H1 (cell line): ENCODE measurements at regions not wholly inside any gene's neighbourhood (a gene's known extent, or its start where the extent isn't known, plus 50 kb on each side); places are given as distances from the start of the nearest gene placed in this dataset.

Experiments
- CTCF ChIA-PET: fragments of 300-600 bp; sonication (Branson Sonifier 250); formaldehyde crosslinking; loops from one replicate; lab custom pipeline; 2021; ENCODE audit not compliant: partially characterized antibody; lab: Charles Lee
- POLR2A ChIA-PET: fragments of 300-600 bp; sonication (Branson Sonifier 250); formaldehyde crosslinking; loops from one replicate; lab custom pipeline; 2021; ENCODE audit warnings: inconsistent platforms; ENCODE audit not compliant: partially characterized antibody; lab: Charles Lee
- DNase-seq, 2 experiments: peaks; one replicate each; pipeline versions ENCODE4 v3.0.0 to v3.0.0-alpha.2; 2010 to 2022; ENCODE audit warnings: low spot score in 2 of 2, low read depth in 1 of 2, mixed read lengths in 1 of 2
- FAIRE-seq: peaks from 2 replicates; lab custom pipeline; 2011; peaks lifted over from hg19 to GRCh38; lab: Jason Lieb, UNC
- H2AFZ ChIP-seq: 2 replicates; pipeline ENCODE4 v1.8.1; 2012; ENCODE audit warnings: low read length, inconsistent platforms
- H2AK5ac ChIP-seq: 2 replicates; pipeline ENCODE4 v1.6.1; 2013; ENCODE audit warnings: low read depth, low read length
- H2BK120ac ChIP-seq: replicated peaks from 2 replicates; pipeline ENCODE3; 2013; ENCODE audit warnings: low read depth, low read length, inconsistent platforms
- H2BK12ac ChIP-seq: 2 replicates; pipeline ENCODE4 v1.6.1; 2013; ENCODE audit warnings: low read depth, low read length
- H2BK15ac ChIP-seq: 2 replicates; pipeline ENCODE4 v1.6.1; 2013; ENCODE audit warnings: low read length
- H2BK20ac ChIP-seq: 2 replicates; pipeline ENCODE4 v1.6.1; 2013; ENCODE audit warnings: low read length
- H2BK5ac ChIP-seq: 2 replicates; pipeline ENCODE4 v1.6.1; 2013; ENCODE audit warnings: low read depth, low read length
- H3K14ac ChIP-seq: 2 replicates; pipeline ENCODE4 v1.6.1; 2013; ENCODE audit warnings: inconsistent platforms; ENCODE audit not compliant: insufficient read length
- H3K18ac ChIP-seq: 2 replicates; pipeline ENCODE4 v1.6.1; 2013; ENCODE audit warnings: low read length; ENCODE audit errors: extremely low read depth
- H3K23ac ChIP-seq: 2 replicates; pipeline ENCODE4 v1.6.1; 2013; ENCODE audit warnings: inconsistent platforms; ENCODE audit not compliant: insufficient read length
- H3K23me2 ChIP-seq: 2 replicates; pipeline ENCODE4 v1.6.1; 2013; ENCODE audit warnings: low read depth, low read length
- H3K27ac ChIP-seq: 2 replicates; pipeline ENCODE4 v1.6.1; 2011; ENCODE audit warnings: low read depth, low read length, inconsistent platforms
- H3K27me3 ChIP-seq, 4 experiments: replicated peaks in 1 of 4; 1 replicate in 1 of 4; 2 replicates in 3 of 4; pipeline versions ENCODE4 v1.6.1 to v1.8.1; 2011 to 2013; ENCODE audit warnings: low read length in 3 of 4, mild to moderate bottlenecking in 3 of 4, inconsistent platforms in 2 of 4, mixed read lengths in 2 of 4, moderate library complexity in 1 of 4; ENCODE audit not compliant: control insufficient read depth in 3 of 4, insufficient read depth in 3 of 4; ENCODE audit errors: extremely low read depth in 1 of 4
- H3K36me3 ChIP-seq, 4 experiments: 2 replicates each; pipeline versions ENCODE4 v1.6.1 to v1.8.1; 2011 to 2013; ENCODE audit warnings: mild to moderate bottlenecking in 4 of 4, low read length in 3 of 4, moderate library complexity in 2 of 4, control low read depth in 1 of 4, inconsistent platforms in 1 of 4; ENCODE audit not compliant: insufficient read depth in 4 of 4, control insufficient read depth in 2 of 4
- H3K4ac ChIP-seq: replicated peaks from 2 replicates; pipeline ENCODE3; 2013; ENCODE audit warnings: low read length, low read depth, mixed read lengths, inconsistent platforms; ENCODE audit not compliant: insufficient read length
- H3K4me1 ChIP-seq, 4 experiments: replicated peaks in 1 of 4; 1 replicate in 1 of 4; 2 replicates in 3 of 4; pipeline versions ENCODE4 v1.6.1 to v1.8.1; 2011 to 2013; ENCODE audit warnings: low read length in 3 of 4, inconsistent platforms in 2 of 4, mixed read lengths in 1 of 4; ENCODE audit not compliant: insufficient read depth in 4 of 4, control insufficient read depth in 3 of 4
- H3K4me2 ChIP-seq, 2 experiments: 2 replicates each; pipeline versions ENCODE4 v1.6.1 to v1.8.1; 2011 to 2013; ENCODE audit warnings: low read depth in 2 of 2, low read length in 2 of 2, control low read depth in 1 of 2, inconsistent platforms in 1 of 2, mild to moderate bottlenecking in 1 of 2; ENCODE audit not compliant: insufficient read depth in 1 of 2
- H3K4me3 ChIP-seq, 4 experiments: fragments of 200-600, 300-600 bp in 1 of 4; sonication (generic), shearing (Covaris generic), sonication (Bioruptor Twin) in 1 of 4; 2 replicates each; pipeline versions ENCODE4 v1.5.1 to v1.8.1; 2011 to 2016; ENCODE audit warnings: low read length in 4 of 4, low read depth in 3 of 4, control low read depth in 2 of 4, inconsistent platforms in 2 of 4, mild to moderate bottlenecking in 2 of 4, mixed read lengths in 1 of 4, moderate library complexity in 1 of 4; ENCODE audit not compliant: insufficient read depth in 2 of 4; ENCODE audit errors: extremely low read depth in 1 of 4
- H3K56ac ChIP-seq: replicated peaks from 2 replicates; pipeline ENCODE3; 2013; ENCODE audit warnings: low read depth, mild to moderate bottlenecking, mixed read lengths, low read length, inconsistent platforms; ENCODE audit not compliant: insufficient read length
- H3K79me1 ChIP-seq: 2 replicates; pipeline ENCODE4 v1.6.1; 2013; ENCODE audit warnings: low read depth, low read length, control low read depth
- H3K79me2 ChIP-seq, 2 experiments: 2 replicates each; pipeline versions ENCODE4 v1.6.1 to v1.8.1; 2012 to 2013; ENCODE audit warnings: low read length in 2 of 2, mild to moderate bottlenecking in 2 of 2, inconsistent platforms in 1 of 2; ENCODE audit not compliant: insufficient read depth in 2 of 2, control insufficient read depth in 1 of 2
- H3K9ac ChIP-seq, 4 experiments: replicated peaks in 1 of 4; 1 replicate in 1 of 4; 2 replicates in 3 of 4; pipeline versions ENCODE4 v1.6.1 to v1.8.1; 2011 to 2013; ENCODE audit warnings: low read depth in 3 of 4, low read length in 3 of 4, control low read depth in 2 of 4, mild to moderate bottlenecking in 2 of 4, moderate library complexity in 2 of 4, inconsistent platforms in 1 of 4; ENCODE audit errors: extremely low read depth in 1 of 4
- H3K9me3 ChIP-seq, 2 experiments: 2 replicates each; pipeline versions ENCODE4 v1.6.1 to v1.8.1; 2012 to 2013; ENCODE audit warnings: mild to moderate bottlenecking in 2 of 2, moderate library complexity in 2 of 2, control low read depth in 1 of 2, inconsistent platforms in 1 of 2, low read depth in 1 of 2, low read length in 1 of 2, mixed read lengths in 1 of 2; ENCODE audit not compliant: insufficient read depth in 2 of 2
- H4K20me1 ChIP-seq, 2 experiments: replicated peaks in 1 of 2; 2 replicates each; pipeline versions ENCODE3 to v1.8.1; 2011 to 2013; ENCODE audit warnings: inconsistent platforms in 2 of 2, low read length in 2 of 2, mild to moderate bottlenecking in 1 of 2; ENCODE audit not compliant: insufficient read depth in 2 of 2, control insufficient read depth in 1 of 2
- H4K5ac ChIP-seq: 2 replicates; pipeline ENCODE4 v1.6.1; 2013; ENCODE audit warnings: low read length, low read depth, mixed read lengths, inconsistent platforms; ENCODE audit not compliant: insufficient read length
- H4K8ac ChIP-seq: 2 replicates; pipeline ENCODE4 v1.8.0; 2013; ENCODE audit warnings: mild to moderate bottlenecking, moderate library complexity, low read length, inconsistent platforms; ENCODE audit not compliant: insufficient read depth; ENCODE audit errors: extremely low read depth
- H4K91ac ChIP-seq: replicated peaks from 2 replicates; pipeline ENCODE3; 2013; ENCODE audit warnings: low read length, mixed read lengths, inconsistent platforms; ENCODE audit not compliant: insufficient read length
- BACH1 ChIP-seq: IDR thresholded peaks from 2 replicates; pipeline ENCODE4 v1.6.1; 2012; ENCODE audit warnings: low read length, improper control_type of control experiment
- EP300 ChIP-seq, 2 experiments: IDR thresholded peaks; 1 replicate in 1 of 2; 2 replicates in 1 of 2; pipeline ENCODE4 v1.6.1; 2011 to 2012; ENCODE audit warnings: low read depth in 2 of 2, low read length in 2 of 2, mild to moderate bottlenecking in 2 of 2, borderline replicate concordance in 1 of 2, inconsistent platforms in 1 of 2, moderate library complexity in 1 of 2
- JUND ChIP-seq: IDR thresholded peaks from 2 replicates; pipeline ENCODE4 v1.6.1; 2011; ENCODE audit warnings: mild to moderate bottlenecking, improper control_type of control experiment, low read length
- KDM4A ChIP-seq: IDR thresholded peaks from one replicate; pipeline ENCODE4 v1.7.1; 2012; ENCODE audit warnings: low read depth, mild to moderate bottlenecking, moderate library complexity, low read length, inconsistent platforms; ENCODE audit not compliant: severe bottlenecking
- RAD21 ChIP-seq, 2 experiments: IDR thresholded peaks in 1 of 2; conservative IDR thresholded peaks in 1 of 2; 2 replicates each; pipeline ENCODE4 v1.6.1; 2011; ENCODE audit warnings: low read depth in 2 of 2, low read length in 2 of 2, improper control_type of control experiment in 1 of 2, inconsistent platforms in 1 of 2, mild to moderate bottlenecking in 1 of 2, moderate library complexity in 1 of 2
- WGBS, 2 experiments: shearing (Covaris generic) in 1 of 2; methylation state at CpG; one replicate each; pipeline versions ENCODE4 v1.1.6 to v1.1.7; 2013 to 2015; ENCODE audit warnings: low lambda C conversion rate in 2 of 2, mixed read lengths in 2 of 2, inconsistent platforms in 1 of 2, low coverage in 1 of 2, missing lambda C conversion rate in 1 of 2; ENCODE audit not compliant: insufficient replicate concordance in 2 of 2, insufficient coverage in 1 of 2, insufficient read length in 1 of 2; ENCODE audit errors: extremely low coverage in 1 of 2, missing lambda C conversion rate in 1 of 2; 5-methylcytosine and 5-hydroxymethylcytosine counted together

DNA sequence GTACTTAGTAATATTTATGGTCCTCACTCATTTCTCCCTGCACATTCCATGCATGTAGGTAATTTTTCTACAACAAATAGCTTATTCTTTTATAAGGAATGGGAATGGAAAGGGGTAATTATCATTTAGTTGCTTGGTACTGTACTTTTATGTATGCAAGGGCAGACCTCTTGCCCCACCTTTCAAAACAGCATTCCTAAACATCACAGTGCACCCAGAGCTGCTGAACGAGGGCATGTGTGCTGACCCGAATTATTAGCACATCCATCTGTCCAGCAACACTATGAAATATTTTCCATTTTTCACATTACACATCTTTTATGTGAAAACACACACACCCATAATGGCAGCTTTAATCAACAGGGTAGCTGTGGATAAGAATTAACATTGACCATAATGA lies 228.6 kb upstream of the ARRDC3 start:
- WGBS, 2 experiments, result 92% methylated on average over 2 of the region's 2 CpGs; no CpG with 5 or more reads in 1 of the 2 experiments
- H3K9me3 ChIP-seq, result no peaks in the 10 kb centered on the region
- H3K4me2 ChIP-seq, result no peak overlapping the region
- ChIA-PET CTCF (interaction anchor here (0.8 kb wide), 1 partner anchor 74 kb away, joined by 3 read pairs; no protein-coding TSS in a partner anchor), POLR2A (no interaction called here)
- H3K79me2 ChIP-seq, result no peaks in the 10 kb centered on the region
- H4K91ac ChIP-seq, result no peak overlapping the region
- H3K23ac ChIP-seq, result no peak overlapping the region
- FAIRE-seq, result no peak
- H3K4ac ChIP-seq, result no peak overlapping the region
- no peak overlapping the region for H2AK5ac ChIP-seq
- H3K9ac ChIP-seq, result no peak overlapping the region
- H3K4me3 ChIP-seq, result no peak overlapping the region
- no peaks in the 10 kb centered on the region for H3K4me1 ChIP-seq
- no peak overlapping the region for H4K5ac ChIP-seq
- no peak overlapping the region for H2BK120ac ChIP-seq
- H2BK20ac ChIP-seq, result no peak overlapping the region
- H4K20me1 ChIP-seq, result no peaks in the 10 kb centered on the region
- H3K27ac ChIP-seq, result no peak overlapping the region
- H3K56ac ChIP-seq, result no peak overlapping the region
- H2BK15ac ChIP-seq, result no peak overlapping the region
- DNase-seq, result no peak
- no peak overlapping the region for H4K8ac ChIP-seq
- no peak overlapping the region for H2AFZ ChIP-seq
- H2BK12ac ChIP-seq, result no peak overlapping the region
- H2BK5ac ChIP-seq, result no peak overlapping the region
- no peak overlapping the region for H3K14ac ChIP-seq
- no peak overlapping the region for H3K18ac ChIP-seq
- H3K23me2 ChIP-seq, result no peaks in the 10 kb centered on the region
- no peaks in the 10 kb centered on the region for H3K79me1 ChIP-seq
- H3K36me3 ChIP-seq, result no peaks in the 10 kb centered on the region
- H3K27me3 ChIP-seq, result no peaks in the 10 kb centered on the region
- TF ChIP-seq RAD21 (IDR thresholded peaks at IDR 0.05 in 1 of 2, conservative IDR thresholded peaks at IDR 0.05 in 1 of 2; ENCODE audit: low read depth in 2 of 2, low read length in 2 of 2) (no peak), KDM4A (no peak), EP300 (IDR thresholded peaks at IDR 0.05; ENCODE audit: borderline replicate concordance in 1 of 2, low read depth in 2 of 2, low read length in 2 of 2) (no peak), JUND (no peak), BACH1 (no peak)
